IMR-90 (cell line): ENCODE measurements at regions not wholly inside any gene's neighbourhood (a gene's known extent, or its start where the extent isn't known, plus 50 kb on each side); places are given as distances from the start of the nearest gene placed in this dataset.

Source experiments
- CTCF ChIP-seq: conservative IDR thresholded peaks from 2 replicates; pipeline ENCODE4 v1.5.1; 2012; ENCODE audit warnings: mild to moderate bottlenecking, low read depth, low read length, improper control_type of control experiment
- ELK1 ChIP-seq: fragments of 150-350 bp; IDR thresholded peaks from 2 replicates; pipeline ENCODE4 v1.6.1; 2016; ENCODE audit warnings: low read depth, mild to moderate bottlenecking, low read length, moderate library complexity, borderline replicate concordance
- MAZ ChIP-seq: IDR thresholded peaks from 2 replicates; pipeline ENCODE4 v1.6.1; 2012; ENCODE audit warnings: low read depth, mild to moderate bottlenecking, low read length, improper control_type of control experiment, moderate library complexity, borderline replicate concordance
- MXI1 ChIP-seq: IDR thresholded peaks from 2 replicates; pipeline ENCODE4 v1.6.1; 2012; ENCODE audit warnings: low read depth, mild to moderate bottlenecking, low read length, moderate library complexity, borderline replicate concordance
- POLR2A ChIP-seq: IDR thresholded peaks from 2 replicates; pipeline ENCODE4 v1.6.1; 2012; ENCODE audit warnings: mild to moderate bottlenecking, low read depth, low read length
- RAD21 ChIP-seq: IDR thresholded peaks from 2 replicates; pipeline ENCODE4 v1.6.1; 2012; ENCODE audit warnings: low read length, improper control_type of control experiment
- RCOR1 ChIP-seq: IDR thresholded peaks from 2 replicates; pipeline ENCODE4 v1.6.1; 2012; ENCODE audit warnings: mild to moderate bottlenecking, low read length, improper control_type of control experiment; ENCODE audit not compliant: insufficient replicate concordance
- RFX5 ChIP-seq: IDR thresholded peaks from 2 replicates; pipeline ENCODE4 v1.8.0; 2012; ENCODE audit warnings: low read depth, mild to moderate bottlenecking, low read length, moderate library complexity

- TF ChIP-seq RAD21: no peak
- no peak for TF ChIP-seq CTCF
- no peak for TF ChIP-seq ELK1
- no peak for TF ChIP-seq MAZ
- no peak for TF ChIP-seq RFX5
- no peak for TF ChIP-seq POLR2A
- TF ChIP-seq MXI1: no peak
- no peak for TF ChIP-seq RCOR1
These were observed 535.0 kb downstream of the PKHD1 start for GRCh38 chr6:51552435-51552834.
